Body of pancreas (tissue), 4 donors: ENCODE measurements at regions not wholly inside any gene's neighbourhood (a gene's known extent, or its start where the extent isn't known, plus 50 kb on each side); places are given as distances from the start of the nearest gene placed in this dataset.

Experiments used
- CTCF ChIP-seq, 7 experiments: fragments of 450-650 bp in 4 of 7; fragments of 200-600 bp in 3 of 7; sonication (generic) in 3 of 7; IDR thresholded peaks; one replicate each; pipeline ENCODE4 v1.5.1; 2016 to 2019; ENCODE audit warnings: antibody characterized with exemption in 7 of 7
- POLR2A ChIP-seq, 3 donors: fragments of 450-650 bp; IDR thresholded peaks; one replicate each; pipeline ENCODE4 v1.6.1; 2016; ENCODE audit warnings: antibody characterized with exemption in 3 of 3, mild to moderate bottlenecking in 2 of 3

- TF ChIP-seq CTCF (IDR thresholded peaks at IDR 0.05), result no peak
- TF ChIP-seq POLR2A (IDR thresholded peaks at IDR 0.05), result no peak
These were observed 97.5 kb downstream of the SCGB2B2 start for GRCh38 chr19:34579281-34580054.
